ENCODE measurements at regions not wholly inside any gene's neighbourhood (a gene's known extent, or its start where the extent isn't known, plus 50 kb on each side); places are given as distances from the start of the nearest gene placed in this dataset.

DNA sequence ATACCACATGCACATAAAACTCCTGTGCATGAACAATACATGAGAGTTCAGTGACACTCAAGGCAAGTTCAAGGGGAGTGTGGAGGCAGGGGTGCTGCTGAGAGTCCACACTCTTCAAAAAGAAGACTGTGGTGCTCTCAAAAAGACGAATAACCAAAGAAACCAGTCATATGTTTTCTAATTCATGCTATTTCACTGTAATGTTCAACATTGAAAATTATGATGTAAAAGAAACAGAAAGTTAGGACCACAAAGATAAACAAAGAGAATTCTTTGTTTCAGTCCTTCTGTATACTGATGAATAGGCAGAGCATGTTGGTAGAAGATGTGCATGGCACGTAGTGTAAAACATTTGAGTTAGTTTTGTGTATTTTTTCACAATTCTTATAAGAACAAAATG lies 864.2 kb upstream of the LRATD1 start:
- TF ChIP-seq CTCF (IDR thresholded peaks at IDR 0.05) (no peak), POLR2A (IDR thresholded peaks at IDR 0.05) (no peak)
